MCF 10A (cell line): ENCODE measurements at regions not wholly inside any gene's neighbourhood (a gene's known extent, or its start where the extent isn't known, plus 50 kb on each side); places are given as distances from the start of the nearest gene placed in this dataset.

ENCODE experiments used
- BruUV-seq: library from RNA; stranded (reverse); fragments of 400-500 nt; replicated peaks from 2 replicates; lab custom pipeline; 2021; lab: Mats Ljungman, UMichigan
- CTCF ChIA-PET: fragments of 300-600 bp; sonication (Branson Sonifier 250); formaldehyde crosslinking; extraction: SDS; loops from one replicate; lab custom pipeline; 2021; ENCODE audit warnings: antibody characterized with exemption, inconsistent platforms; lab: Yijun Ruan, JAX
- POLR2A ChIA-PET: fragments of 300-600, 350-650 bp; sonication (Branson Sonifier 250); formaldehyde crosslinking; extraction: SDS; loops from one replicate; lab custom pipeline; 2020; ENCODE audit warnings: antibody characterized with exemption, inconsistent platforms; lab: Yijun Ruan, JAX
- DNase-seq: peaks from one replicate; pipeline ENCODE4 v3.0.0-alpha.2; 2018; ENCODE audit not compliant: unreplicated experiment
- H3K27ac Mint-ChIP-seq: one replicate; pipeline ENCODE4 v1.8.0; 2022; ENCODE audit warnings: mild to moderate bottlenecking, low read depth, mixed read lengths; ENCODE audit not compliant: unreplicated experiment
- H3K27me3 Mint-ChIP-seq: one replicate; pipeline ENCODE4 v1.8.0; 2022; ENCODE audit warnings: mixed read lengths; ENCODE audit not compliant: insufficient read depth, unreplicated experiment
- H3K36me3 Mint-ChIP-seq: one replicate; pipeline ENCODE4 v1.8.0; 2022; ENCODE audit warnings: mild to moderate bottlenecking, moderate library complexity, mixed read lengths; ENCODE audit not compliant: insufficient read depth, unreplicated experiment
- H3K4me1 Mint-ChIP-seq: one replicate; pipeline ENCODE4 v1.8.0; 2022; ENCODE audit warnings: mixed read lengths; ENCODE audit not compliant: insufficient read depth, unreplicated experiment
- H3K4me3 Mint-ChIP-seq: one replicate; pipeline ENCODE4 v1.8.0; 2022; ENCODE audit warnings: mild to moderate bottlenecking, moderate library complexity, mixed read lengths; ENCODE audit not compliant: unreplicated experiment
- H3K9me3 Mint-ChIP-seq: one replicate; pipeline ENCODE4 v1.8.0; 2022; ENCODE audit warnings: mixed read lengths; ENCODE audit not compliant: unreplicated experiment
- CTCF ChIP-seq: fragments of 200-600 bp; IDR thresholded peaks from one replicate; pipeline ENCODE4 v1.8.0; 2022; ENCODE audit warnings: antibody characterized with exemption, mild to moderate bottlenecking; ENCODE audit not compliant: unreplicated experiment
- intact Hi-C: fragments of 100-400 bp; cut with micrococcal nuclease; formaldehyde crosslinking; loops from 2 replicates; pipeline ENCODE4 v1.14.1; 2022

GRCh38 chr1:29428997-29429396 is 192.7 kb downstream of the PTPRU start:
- Mint-ChIP-seq H3K36me3 (no peaks in the 10 kb centered on the region), H3K4me1 (no peaks in the 10 kb centered on the region), H3K9me3 (peaks cover 8% of the 10 kb centered on the region), H3K27ac (no peak overlapping the region), H3K27me3 (peaks cover 18% of the 10 kb centered on the region), H3K4me3 (no peak overlapping the region)
- ChIA-PET POLR2A (no interaction called here), CTCF (no interaction called here)
- TF ChIP-seq CTCF: no peak
- no peak for DNase-seq
- intact Hi-C loops: no loop called here
- no TSS peak for BruUV-seq

- no peaks in the 10 kb centered on the region for H3K4me1 Mint-ChIP-seq
- no peak overlapping the region for H3K27ac Mint-ChIP-seq
- peaks cover 8% of the 10 kb centered on the region for H3K9me3 Mint-ChIP-seq
- no peaks in the 10 kb centered on the region for H3K36me3 Mint-ChIP-seq
- H3K27me3 Mint-ChIP-seq: peaks cover 18% of the 10 kb centered on the region
- ChIA-PET CTCF (interaction anchor here (0.6 kb wide), 1 partner anchor 206 kb away, joined by 4 read pairs; no protein-coding TSS in a partner anchor), POLR2A (interaction anchor here (0.6 kb wide), 1 partner anchor 336 kb away, joined by 3 read pairs; no protein-coding TSS in a partner anchor)
- intact Hi-C loops: no loop called here
- BruUV-seq: no TSS peak
- no peak overlapping the region for H3K4me3 Mint-ChIP-seq
- no peak for DNase-seq
- TF ChIP-seq CTCF: no peak
Measured at GRCh38 chr1:29428280-29428615, 191.9 kb downstream of the PTPRU start.

GRCh38 chr1:29427614-29428279 is 191.4 kb downstream of the PTPRU start:
- H3K4me3 Mint-ChIP-seq: no peak overlapping the region
- no TSS peak for BruUV-seq
- H3K9me3 Mint-ChIP-seq: peaks cover 8% of the 10 kb centered on the region
- TF ChIP-seq CTCF: no peak
- no peak overlapping the region for H3K27ac Mint-ChIP-seq
- H3K27me3 Mint-ChIP-seq: peaks cover 20% of the 10 kb centered on the region
- no peak for DNase-seq
- H3K36me3 Mint-ChIP-seq: no peaks in the 10 kb centered on the region
- POLR2A ChIA-PET: interaction anchor here (0.6 kb wide), 1 partner anchor 337 kb away, joined by 3 read pairs; no protein-coding TSS in a partner anchor
- intact Hi-C loops: no loop called here
- CTCF ChIA-PET: interaction anchor here (0.6 kb wide), 1 partner anchor 206 kb away, joined by 4 read pairs; no protein-coding TSS in a partner anchor
- no peaks in the 10 kb centered on the region for H3K4me1 Mint-ChIP-seq

- H3K36me3 Mint-ChIP-seq: no peaks in the 10 kb centered on the region
- ChIA-PET CTCF (no interaction called here), POLR2A (no interaction called here)
- peaks cover 26% of the 10 kb centered on the region for H3K27me3 Mint-ChIP-seq
- no peak overlapping the region for H3K4me3 Mint-ChIP-seq
- TF ChIP-seq CTCF: no peak
- no peaks in the 10 kb centered on the region for H3K4me1 Mint-ChIP-seq
- H3K27ac Mint-ChIP-seq: no peak overlapping the region
- peaks cover 7% of the 10 kb centered on the region for H3K9me3 Mint-ChIP-seq
- intact Hi-C loops: no loop called here
- BruUV-seq: no TSS peak
- DNase-seq: no peak
Measured at GRCh38 chr1:29426701-29427279, 190.5 kb downstream of the PTPRU start.
